GM19324 (cell line): ENCODE measurements at regions not wholly inside any gene's neighbourhood (a gene's known extent, or its start where the extent isn't known, plus 50 kb on each side); places are given as distances from the start of the nearest gene placed in this dataset.

Source experiments
- ATAC-seq: cut with Tn5 transposase; IDR thresholded peaks from one replicate; pipeline ENCODE4 v1.9.1; 2021; ENCODE audit warnings: mild to moderate bottlenecking, moderate library complexity; ENCODE audit not compliant: unreplicated experiment, low FRiP score

DNA sequence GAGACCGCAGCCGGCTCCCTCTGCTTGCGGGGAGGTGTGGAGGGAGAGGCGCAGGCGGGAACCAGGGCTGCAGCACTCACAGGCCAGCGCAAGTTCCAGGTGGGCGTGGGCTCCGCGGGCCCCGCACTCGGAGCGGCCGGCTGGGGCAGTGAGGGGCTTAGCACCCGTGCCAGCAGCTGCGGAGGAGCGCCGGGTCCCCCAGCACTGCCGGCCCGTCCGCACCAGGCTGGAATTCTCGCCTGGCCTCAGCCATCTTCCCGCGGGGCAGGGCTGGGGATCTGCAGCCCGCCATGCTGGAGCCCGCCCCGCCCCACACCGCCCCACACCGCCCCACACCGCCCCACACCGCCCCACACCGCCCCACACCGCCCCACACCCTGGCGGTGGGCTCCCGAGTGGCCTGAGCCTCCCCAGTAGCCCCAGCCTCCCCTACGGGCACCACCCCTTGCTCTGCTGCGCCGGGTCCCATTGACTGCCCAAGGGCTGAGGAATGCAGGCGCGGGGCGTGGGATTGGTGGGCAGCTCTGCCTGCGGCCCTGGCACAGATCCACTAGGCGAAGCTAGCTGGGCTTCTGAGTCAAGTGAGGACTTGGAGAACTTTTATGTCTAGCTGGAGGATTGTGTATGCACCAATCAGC lies 123.9 kb upstream of the MGAT5 start:
- ATAC-seq: no peak

DNA sequence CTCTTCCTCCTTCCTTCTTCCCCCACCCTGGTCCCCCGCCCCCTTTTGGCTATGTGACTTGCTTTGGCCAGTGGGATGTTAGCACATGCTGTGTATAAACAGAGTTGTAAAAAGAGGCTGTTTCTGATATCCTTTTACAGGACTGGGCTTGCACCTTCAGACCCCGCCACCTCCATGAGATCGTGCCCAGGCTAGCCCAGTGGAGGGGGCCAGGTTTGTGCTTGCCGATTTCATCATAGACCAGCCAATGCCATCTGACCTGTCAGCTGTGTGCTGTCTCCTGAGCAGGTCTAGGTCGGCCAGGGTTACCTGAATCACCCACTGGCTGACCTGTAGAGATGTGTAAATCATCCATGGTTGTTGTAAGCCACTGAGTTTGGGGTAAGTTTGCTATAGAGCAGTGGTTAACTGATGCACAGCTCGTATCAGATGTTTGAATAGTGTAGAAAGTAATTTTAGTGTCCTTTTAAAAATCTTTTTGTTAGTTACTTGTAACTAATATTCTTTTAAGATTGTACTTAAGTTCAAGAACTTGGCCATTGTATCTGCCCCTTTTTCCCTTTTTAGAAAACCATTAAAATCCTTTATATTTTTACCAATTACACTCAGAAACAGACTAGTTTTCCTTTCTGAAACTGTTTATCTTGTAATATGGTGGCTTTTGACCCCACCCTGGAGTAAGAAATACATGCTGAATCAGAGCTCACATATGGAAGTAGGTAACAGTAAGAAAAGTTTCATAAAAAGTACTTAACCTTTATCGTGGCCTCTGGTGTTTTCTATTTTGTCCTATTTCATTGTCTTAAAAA lies 122.0 kb upstream of the MGAT5 start:
- ATAC-seq: no peak

DNA sequence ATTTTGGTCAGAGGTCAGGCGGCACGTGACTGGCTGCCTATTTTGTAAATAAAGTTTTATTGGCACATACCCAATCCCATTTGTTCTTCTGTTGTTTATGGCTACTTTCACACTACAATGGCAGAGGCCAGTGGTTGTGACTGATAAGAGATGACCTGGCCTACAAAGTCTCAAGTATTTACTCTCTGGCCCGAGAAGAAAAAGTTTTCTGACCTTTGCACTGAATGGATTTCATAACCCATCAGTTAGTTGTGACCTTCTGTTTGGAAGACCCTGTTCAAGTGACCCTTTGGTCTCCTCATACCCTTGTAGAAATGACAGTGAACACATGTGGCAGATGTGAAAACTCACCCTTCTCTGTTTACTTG lies 121.4 kb upstream of the MGAT5 start:
- no peak for ATAC-seq

DNA sequence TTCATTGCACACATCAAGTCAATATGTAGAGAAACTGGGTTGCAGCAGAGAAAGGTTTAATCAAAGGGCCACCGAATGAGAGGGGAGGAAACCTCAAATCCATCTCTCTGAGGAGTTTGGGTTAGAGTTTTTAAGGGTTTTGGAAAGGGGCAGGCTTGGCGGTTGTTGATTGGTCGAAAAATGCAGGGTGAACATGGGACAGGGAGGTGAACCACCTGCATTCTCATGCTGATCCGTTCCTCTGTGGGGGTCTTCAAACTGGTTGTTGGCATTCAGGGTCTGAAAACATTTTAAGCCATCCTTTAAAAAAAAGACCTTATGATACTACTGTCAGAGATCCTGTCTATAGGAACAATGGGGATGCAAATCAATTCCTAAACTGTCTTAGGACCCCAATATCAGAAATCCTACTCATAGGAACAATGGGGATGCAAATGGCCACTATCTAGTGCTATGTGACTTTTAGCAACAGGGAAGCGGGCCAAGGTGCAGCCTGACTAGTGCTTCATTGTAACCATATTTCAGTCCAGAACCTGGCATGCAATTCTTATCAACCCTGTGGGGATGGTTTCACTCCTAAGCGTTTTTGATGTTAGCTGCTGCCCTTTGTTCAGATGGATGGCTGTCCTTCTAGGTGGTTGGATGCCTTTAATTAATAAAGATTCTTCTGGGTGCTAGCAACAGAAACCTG lies 120.1 kb upstream of the MGAT5 start:
- ATAC-seq: no peak

DNA sequence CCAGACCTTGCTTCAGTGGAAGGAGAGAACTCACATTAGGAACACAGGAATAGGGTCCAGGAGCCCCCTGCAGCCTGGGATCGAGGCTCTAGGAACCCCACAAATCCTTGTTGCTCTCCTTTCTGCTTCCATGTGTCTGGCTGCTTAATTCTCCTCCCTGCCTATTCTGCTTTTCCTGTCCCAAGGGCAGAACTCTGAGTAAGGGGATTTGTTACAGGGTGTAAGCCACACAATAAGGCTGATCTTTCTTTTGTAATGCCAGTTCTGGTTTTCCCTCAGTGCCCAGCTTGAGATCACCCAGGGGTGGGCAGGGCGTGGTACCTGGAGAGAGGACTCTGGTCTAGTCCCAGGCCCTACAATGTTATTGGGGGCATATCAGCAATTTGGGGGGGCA lies 119.6 kb upstream of the MGAT5 start:
- no peak for ATAC-seq

DNA sequence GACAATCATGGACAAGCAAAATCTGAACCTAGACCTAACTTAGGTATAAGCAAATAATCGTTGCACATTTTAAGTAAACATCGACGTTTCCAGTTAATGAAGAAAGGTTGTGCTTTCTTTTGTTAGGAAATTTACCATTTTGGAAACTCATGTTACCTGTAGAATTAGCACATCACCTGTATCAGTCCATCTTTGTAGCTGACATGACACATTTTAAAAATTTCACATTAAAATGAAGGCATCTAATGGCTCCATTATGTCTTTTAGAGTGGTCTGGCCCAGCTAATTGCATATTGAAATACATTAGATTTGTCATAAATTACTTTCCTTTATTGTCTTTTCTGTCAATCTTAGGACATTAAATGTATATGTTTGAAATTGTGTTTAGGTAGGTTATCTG lies 119.0 kb upstream of the MGAT5 start:
- ATAC-seq: no peak

DNA sequence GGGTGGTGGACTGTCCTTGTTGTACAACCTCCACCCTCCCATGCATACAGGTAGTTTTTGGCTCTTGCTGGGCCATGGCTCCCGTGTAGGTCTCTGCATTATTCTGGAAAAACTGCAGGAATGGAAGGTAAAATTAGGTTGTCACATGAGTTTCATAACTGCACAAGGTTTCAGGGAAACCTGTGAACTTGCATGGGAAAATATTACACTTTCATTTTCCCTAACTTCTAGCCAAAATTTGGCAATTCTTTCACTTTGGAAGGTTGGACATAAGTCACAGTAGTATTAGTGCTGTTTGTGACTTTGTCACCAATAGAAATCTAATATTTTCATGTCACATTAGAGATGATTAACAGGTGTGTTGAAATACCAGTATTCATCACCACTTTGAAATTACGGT lies 118.1 kb upstream of the MGAT5 start:
- ATAC-seq: no peak

DNA sequence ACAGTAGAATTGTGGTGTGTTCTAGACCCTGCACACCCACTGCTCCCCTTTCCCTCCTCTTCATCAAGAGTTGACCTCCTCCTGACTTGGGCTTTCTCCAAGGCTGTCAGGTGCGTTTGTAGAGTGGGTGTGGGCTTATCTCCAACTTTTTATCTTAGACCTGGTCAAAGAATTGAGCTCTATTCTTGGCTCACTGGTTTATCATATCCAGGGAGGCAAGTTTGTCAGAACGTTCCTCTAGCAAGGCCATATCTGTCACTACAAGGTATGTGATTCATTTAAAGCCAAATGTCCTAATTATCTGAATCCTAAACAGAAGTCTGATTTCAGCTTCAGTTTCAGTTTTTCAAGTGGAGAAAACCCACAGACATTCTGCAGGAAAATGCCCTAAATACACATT lies 117.1 kb upstream of the MGAT5 start:
- no peak for ATAC-seq

DNA sequence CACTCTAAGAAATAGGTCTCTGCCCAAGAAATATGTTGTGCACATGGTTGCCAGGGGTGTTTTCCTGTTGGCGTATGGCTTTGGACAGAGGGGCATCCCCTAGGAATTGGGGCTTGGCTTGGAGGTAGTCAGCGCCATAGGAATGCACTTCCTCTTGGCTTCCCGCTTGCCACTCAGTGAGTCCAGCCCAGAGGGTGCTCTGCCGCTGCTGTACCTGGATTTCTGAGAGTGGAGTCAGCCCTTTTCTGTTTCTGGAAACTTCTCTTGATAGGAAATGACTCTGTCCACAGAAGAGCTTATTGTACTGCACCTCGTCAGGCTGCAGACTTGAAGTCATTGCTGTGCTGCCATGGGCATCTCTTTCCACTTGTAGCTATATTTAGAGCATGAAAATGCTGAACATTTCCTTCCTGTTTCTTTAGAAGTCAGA lies 116.7 kb upstream of the MGAT5 start:
- no peak for ATAC-seq

DNA sequence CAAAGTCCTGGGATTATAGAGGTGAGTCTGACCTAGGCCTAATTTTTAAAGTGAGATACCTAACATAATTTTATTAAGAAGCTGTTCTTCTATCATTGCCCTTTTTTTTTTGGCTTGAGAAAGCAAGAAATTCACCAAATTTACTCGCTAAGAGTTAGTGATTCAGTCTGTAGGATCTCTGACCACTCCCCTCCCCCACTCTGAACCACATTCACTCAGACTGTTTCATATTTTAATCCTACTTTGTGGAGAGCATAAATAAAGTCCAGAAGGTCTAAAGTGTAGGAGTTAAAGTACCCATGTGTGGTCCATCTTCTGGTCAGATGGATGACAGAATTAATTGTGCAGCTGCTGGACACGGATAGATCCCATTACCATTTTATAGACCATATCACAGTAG lies 115.8 kb upstream of the MGAT5 start:
- ATAC-seq: no peak

DNA sequence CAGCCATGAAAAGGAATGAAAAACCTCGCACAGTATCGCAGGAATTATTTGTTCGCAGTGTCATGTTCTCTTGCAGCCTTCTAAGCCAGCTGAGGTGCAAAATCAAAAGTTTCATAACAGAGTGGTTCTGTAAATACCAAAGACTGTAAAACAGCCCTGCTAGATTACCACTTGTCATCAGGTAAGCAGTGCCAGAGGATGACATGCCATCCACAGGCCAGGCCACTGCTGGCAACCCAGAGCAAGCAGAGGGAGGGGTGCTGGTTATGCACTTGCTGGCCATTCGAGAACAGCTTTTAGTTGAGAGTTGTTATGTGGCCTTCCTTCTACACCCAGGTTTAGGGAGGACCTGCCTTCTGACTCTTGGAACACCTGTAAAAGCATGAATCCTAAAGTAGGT lies 114.3 kb upstream of the MGAT5 start:
- ATAC-seq: no peak

DNA sequence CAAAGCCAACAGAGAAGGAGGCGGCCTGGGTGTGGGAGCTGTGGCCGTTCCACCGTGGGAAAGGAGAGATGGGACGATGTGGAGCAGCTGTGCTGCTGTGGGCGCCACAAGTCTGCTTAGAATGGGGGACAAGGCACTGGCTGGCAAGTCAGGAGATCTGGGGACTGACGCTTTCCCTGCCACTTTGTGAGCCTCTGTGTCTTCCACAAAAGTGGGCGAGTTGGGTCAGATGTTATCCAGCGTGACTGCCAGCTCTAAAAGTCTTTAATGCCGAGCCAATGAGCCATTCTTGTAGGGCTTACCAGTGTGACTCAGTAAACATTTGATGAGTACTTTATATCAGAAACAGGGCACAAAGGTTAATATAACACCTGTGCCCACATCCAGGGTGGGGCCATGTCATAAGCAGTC lies 113.6 kb upstream of the MGAT5 start:
- ATAC-seq: no peak

DNA sequence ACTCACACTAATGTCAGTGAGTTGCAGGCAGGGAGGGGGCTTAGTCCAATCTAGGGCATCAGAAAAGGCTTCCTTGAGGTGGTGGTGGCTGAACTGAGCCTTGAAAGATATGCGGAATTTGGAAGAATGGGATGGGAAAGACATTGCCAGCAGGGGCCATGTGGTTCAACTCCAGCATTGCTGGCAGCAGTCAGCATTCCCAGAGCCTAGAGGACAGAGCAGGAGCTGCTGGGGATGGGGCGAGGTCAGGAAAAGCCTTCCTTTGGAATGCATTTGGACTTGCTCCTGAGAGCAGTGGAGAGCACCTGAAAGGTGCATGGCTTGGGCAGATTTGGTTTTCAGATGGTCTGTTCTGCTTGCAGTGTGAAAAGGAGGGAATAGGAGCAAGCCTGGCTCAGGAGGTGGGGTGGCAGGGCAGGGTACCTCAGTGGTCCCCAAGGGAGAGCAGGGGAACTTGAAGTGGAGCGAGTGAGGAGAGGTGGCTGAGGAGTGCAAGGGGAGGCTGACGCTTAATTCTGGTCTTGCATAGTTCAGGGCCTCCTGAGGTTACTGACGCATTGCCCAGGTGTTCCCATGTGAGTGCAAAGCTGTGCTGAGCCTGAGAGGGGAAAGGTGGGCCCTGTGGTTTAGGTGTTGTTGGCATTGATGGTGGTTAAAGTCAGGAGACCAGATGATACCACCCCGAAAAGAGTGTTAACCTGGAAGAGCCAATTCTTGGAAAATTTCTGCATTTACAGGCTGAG lies 112.1 kb upstream of the MGAT5 start:
- ATAC-seq: no peak

DNA sequence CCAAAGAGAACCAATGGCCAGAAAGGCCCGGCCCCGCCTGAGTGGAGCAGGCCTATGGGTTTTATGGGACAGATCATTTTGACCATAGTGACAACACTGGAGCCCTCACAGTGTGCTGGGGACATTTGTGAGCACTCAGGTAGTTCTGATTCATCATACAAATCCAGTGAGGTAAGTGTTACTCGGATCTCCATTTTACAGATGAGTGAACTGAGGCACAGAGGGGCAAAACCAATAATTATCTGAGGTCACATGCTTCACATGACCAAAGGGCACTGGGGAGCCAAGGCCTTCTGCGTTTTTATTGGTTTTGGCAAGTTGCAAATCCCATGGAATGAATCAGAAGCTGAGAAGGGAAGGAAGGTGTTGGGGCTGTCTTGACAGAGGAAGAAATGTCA lies 111.5 kb upstream of the MGAT5 start:
- no peak for ATAC-seq

DNA sequence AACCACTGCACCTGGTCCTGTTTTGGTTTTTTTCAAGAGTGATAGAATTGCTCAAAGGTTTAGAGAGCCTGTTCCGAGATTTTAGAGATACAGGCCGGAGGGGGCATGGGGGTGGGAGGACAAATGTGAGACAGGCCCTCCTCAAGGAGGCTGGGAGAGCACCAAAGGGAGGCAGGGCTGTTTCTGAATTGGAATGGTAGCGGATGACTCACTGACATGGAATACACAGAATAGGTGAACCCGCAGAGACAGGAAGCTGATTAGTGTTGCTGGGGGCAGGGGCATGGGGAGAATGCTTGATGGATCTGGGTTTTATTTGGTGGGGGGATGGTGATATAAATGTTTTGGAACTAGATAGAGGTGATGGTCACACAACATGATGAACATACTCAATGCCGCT lies 111.0 kb upstream of the MGAT5 start:
- ATAC-seq: no peak

DNA sequence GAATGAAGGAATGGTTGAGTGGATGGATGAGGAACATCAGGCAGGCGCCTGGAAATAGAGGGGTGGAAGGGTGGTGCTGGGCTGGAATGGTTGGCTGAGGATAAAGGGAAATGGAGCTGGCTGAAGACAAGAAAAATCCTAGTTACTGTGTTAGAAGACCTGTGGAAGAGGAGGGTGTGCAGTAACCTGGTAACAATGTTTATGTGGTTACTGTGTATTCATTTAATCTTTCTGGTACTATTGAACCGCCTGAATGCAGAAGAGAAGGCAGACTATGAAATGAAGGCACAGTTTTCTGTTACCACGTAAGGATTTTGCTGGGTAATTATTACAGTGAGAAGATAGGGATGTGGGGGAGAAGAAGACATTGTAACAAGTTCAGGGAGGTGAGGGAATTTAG lies 110.3 kb upstream of the MGAT5 start:
- no peak for ATAC-seq

DNA sequence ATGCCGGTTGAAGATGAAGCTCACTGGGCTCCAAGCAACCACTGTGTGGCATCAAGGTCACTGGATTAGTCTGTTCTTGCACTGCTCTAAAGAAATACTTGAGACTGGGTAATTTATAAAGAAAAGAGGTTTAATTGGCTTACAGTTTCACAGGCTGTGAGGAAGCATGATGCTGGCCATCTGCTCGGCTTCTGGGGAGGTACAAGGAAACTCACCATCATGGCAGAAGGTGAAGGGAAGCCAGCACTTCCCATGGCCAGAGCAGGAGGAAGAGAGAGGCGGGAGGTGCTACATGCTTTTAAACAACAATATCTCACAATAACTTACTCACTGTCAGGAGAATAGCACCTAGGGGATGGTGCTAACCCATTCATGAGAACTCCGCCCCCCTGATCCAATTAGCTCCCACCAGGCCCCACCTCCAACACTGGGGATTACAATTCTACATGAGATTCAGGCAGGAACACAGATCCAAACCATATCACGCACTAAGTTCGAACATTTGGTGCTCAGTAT lies 109.7 kb upstream of the MGAT5 start:
- ATAC-seq: no peak

DNA sequence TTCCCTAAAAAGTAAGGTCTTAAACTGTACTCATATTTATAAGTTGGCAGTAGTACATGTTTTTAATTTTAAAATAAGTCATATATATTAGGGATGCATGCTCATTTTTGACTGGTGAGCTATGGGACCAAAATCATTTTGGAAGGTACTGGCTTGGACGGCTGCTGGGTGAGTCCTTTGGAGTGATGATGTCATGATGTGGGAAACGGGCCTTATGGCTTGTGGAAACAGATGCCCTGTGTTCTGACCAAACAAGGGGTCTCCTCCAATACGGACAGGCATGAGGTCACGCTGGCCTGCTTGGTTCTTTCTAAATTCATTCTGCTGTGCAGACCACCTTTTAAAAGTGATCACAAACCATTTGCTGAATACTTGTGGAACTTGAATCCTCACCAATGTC lies 109.2 kb upstream of the MGAT5 start:
- ATAC-seq: no peak

DNA sequence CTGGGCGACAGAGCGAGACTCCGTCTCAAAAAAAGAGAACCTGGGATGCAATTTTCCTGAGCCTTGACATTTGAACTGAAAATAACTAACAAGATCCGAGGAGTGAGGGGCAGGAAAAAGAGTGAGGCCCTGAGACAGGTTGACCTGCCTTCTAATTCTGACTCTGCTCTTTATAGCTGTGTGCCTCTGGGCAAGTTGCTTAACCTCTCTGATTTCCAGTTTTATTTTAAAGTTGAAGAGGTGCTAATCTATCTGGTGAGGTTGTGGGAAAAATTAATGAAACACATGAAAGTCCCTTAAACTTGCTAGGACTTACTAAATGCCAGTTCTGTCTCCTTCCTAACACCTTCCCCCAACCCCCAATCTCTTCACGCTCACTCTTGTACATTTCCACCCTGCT lies 108.4 kb upstream of the MGAT5 start:
- no peak for ATAC-seq

DNA sequence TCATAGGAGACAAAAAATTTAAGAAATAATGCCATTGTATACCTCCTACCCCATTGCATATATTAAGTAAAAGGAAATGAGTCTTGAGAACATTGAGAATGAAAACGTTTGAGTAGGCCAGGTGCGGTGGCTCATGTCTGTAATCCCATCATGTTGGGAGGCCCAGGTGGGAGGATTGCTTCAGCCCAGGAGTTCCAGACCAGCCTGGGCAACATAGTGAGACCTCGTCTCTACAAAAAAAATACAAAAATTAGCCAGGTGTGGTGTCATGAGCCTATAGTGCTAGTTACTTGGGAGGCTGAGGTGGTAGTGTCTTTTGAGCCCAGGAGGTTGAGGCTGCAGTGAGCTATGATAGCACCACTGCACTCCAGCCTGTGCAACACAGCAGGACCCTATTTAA lies 107.7 kb upstream of the MGAT5 start:
- no peak for ATAC-seq

DNA sequence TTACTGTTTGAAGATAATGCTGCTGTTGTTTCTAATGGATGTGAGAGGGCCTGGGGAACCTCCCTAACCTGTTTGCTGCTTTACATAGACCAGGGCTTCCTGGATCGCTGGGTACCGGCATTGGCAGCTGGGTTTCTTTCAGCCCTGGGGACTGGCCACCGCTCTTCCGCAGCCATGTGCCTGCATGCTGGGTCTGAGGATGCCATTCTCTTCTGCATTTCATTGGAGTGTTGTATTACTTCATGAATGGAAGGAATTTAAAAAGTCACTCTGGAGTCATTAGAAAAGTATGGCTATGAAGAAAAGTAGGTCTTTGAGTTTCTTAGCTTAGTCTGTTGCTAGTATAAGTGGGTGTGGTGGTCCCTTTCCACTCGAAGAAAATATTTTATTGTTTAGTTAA lies 107.3 kb upstream of the MGAT5 start:
- no peak for ATAC-seq
